A549 (cell line): ENCODE measurements at regions not wholly inside any gene's neighbourhood (a gene's known extent, or its start where the extent isn't known, plus 50 kb on each side); places are given as distances from the start of the nearest gene placed in this dataset.

Experiments used
- FOSL2 ChIP-seq, 2 experiments: fragments of 450-650 bp in 1 of 2; fragments of >200 bp in 1 of 2; sonication (Bioruptor Twin) in 1 of 2; formaldehyde crosslinking; IDR thresholded peaks; 2 replicates each; pipeline versions ENCODE4 v1.5.0 to v1.6.1; 2016 to 2020; ENCODE audit warnings: mild to moderate bottlenecking in 1 of 2, moderate library complexity in 1 of 2
- TF ChIP-seq, protein P1 (sequence below): fragments of >200 bp; sonication (Bioruptor Twin); formaldehyde crosslinking; IDR thresholded peaks from 3 replicates; pipeline ENCODE4 v1.5.1; 2016

DNA sequence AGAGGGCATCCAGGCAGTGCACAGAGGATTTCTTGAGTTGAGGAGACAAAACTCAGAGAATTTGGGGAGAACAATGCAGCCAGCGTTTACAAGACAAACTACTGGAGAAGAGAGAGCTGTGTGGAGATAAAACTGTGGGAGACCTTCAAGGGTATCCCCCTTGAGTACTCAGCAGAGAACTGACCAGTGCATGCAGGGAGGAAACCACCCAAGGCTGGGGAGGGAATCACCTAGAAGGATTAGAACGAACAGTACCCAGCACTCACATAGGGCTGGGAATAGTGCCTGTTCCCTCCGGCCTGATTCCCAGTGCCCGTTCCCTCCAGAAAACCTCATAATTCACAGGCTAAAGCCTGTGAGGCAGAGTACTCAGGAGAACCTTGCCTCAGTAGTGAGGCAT lies 61.9 kb upstream of the YPEL5 start:
- TF ChIP-seq, protein P1, sequence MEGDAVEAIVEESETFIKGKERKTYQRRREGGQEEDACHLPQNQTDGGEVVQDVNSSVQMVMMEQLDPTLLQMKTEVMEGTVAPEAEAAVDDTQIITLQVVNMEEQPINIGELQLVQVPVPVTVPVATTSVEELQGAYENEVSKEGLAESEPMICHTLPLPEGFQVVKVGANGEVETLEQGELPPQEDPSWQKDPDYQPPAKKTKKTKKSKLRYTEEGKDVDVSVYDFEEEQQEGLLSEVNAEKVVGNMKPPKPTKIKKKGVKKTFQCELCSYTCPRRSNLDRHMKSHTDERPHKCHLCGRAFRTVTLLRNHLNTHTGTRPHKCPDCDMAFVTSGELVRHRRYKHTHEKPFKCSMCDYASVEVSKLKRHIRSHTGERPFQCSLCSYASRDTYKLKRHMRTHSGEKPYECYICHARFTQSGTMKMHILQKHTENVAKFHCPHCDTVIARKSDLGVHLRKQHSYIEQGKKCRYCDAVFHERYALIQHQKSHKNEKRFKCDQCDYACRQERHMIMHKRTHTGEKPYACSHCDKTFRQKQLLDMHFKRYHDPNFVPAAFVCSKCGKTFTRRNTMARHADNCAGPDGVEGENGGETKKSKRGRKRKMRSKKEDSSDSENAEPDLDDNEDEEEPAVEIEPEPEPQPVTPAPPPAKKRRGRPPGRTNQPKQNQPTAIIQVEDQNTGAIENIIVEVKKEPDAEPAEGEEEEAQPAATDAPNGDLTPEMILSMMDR, result no peak
- TF ChIP-seq FOSL2 (IDR thresholded peaks at IDR 0.05), result no peak
- no peak for TF ChIP-seq FOSL2 (CRISPR knock-in tag; IDR thresholded peaks at IDR 0.05)
